Stimulated activated CD8-positive, alpha-beta memory T cell treated with anti-CD3 and anti-CD28 coated beads, Interleukin-7, amount 100 ng/mL, for 1 hour (primary cell): ENCODE measurements at regions not wholly inside any gene's neighbourhood (a gene's known extent, or its start where the extent isn't known, plus 50 kb on each side); places are given as distances from the start of the nearest gene placed in this dataset.

Source experiments
- DNase-seq, 2 donors: peaks; one replicate each; pipeline ENCODE4 v3.0.0-alpha.2; 2020; ENCODE audit warnings: low read depth in 2 of 2

GRCh38 chr15:94056314-94056713 is 175.0 kb upstream of the MCTP2 start:
- DNase-seq = no peak

DNA sequence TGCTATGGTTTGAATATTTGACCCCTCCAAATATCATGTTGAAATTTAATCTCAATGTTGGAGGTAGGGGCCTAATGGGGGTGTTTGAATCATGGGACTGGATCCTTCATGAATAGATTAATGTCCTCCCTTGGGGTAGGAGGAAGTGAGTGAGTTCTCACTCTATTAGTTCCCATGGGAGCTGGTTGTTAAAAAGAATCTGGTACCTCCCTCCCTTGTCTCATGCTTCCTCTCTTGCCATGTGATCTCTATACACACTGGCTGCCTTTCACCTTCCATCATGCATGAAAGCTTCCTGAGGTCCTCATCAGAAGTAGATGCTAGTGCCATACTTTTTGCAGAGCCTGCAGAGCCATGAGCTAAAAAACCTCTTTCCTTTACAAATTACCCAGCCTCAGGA is 177.7 kb upstream of the MCTP2 start:
- DNase-seq = no peak

GRCh38 chr15:94052711-94053110 is 178.7 kb upstream of the MCTP2 start:
- no peak for DNase-seq

DNA sequence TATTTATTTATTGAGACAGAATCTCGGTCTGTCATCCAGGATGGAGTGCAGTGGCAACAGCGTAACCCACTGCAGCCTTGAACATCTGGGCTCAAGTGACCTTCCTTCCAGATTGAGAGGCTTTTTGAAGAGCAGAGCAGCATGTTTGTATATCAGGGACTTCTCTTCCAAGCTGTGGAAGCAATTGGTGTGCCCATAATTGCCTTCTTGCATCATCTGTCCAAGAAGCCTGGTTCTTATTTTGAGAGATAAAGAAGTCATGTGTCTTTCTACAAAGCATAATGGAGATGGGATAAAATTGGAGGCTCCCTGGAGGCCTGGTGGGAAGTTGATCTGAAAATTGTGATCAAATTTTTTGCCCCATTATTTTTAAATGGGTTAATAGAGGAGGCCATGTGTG is 183.8 kb upstream of the MCTP2 start:
- no peak for DNase-seq

- DNase-seq = no peak
These were observed 189.0 kb upstream of the MCTP2 start for GRCh38 chr15:94042180-94042928.

DNA sequence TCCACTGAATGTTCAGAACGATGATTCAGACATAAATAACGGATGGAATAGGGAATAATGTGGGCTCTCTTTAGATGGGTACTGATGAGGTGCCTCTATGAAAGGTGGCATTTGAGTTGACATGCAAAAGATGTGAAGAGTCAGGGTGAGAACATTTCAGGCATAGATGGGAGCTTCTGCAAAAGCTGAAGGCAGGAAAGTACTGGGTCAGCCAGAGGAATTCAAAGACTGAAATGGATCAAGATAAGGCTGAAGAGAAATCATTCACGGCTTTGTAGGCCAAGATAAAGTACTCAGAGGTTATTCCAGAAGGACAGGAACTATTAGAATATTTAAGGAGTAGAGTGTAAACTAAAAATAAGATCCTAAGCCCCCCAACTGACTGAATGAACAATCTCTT is 189.6 kb upstream of the MCTP2 start:
- DNase-seq = no peak

DNA sequence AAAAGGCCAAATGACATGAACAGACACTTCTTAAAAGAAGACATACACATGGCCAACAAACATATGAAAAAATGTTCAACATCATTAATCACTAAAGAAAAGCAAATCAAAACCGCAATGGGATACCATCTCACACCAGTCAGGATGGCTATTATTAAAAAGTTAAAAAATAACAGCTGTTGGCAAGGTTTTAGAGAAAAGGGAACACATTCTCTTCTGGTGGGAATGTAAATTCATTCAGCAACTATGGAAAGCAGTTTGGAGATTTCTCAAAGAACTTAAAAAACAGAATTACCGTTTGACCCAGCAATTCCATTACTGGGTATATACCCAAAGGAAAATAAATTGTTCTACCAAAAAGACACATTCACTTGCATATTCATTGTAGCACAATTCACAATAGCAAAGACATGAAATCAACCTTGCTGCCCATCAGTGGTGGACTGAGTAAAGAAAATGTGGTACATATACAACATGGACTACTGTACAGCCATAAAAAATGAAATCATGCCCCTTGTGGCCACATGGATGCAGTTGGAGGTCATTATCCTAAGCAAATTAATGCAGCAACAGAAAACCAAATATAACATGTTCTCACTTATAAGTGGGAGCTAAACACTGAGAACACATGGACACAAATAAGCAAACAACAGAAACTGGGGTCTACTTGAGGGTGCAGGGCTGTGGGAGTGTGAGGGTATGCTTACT is 190.7 kb upstream of the MCTP2 start:
- DNase-seq = no peak

GRCh38 chr15:94036156-94036555 is 195.2 kb upstream of the MCTP2 start:
- DNase-seq = no peak

DNA sequence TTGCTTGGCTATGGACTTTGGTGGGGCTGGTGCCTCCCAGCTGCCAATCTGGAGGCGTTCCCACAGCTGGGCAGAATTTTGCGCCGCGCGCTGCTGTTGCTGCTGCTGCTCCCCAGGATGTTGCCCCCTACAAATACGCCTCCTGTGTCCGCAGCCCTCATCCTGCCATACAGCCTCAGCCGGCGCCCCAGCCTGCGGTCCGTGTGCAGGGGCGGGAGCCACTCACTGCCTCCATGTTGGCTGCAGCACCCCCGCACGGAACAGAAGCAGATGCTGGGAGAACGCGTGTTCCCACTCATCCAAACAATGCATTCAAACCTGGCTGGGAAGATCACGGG is 197.7 kb upstream of the MCTP2 start:
- no peak for DNase-seq

- DNase-seq = no peak
These were observed 198.2 kb upstream of the MCTP2 start for GRCh38 chr15:94033014-94033682.

DNA sequence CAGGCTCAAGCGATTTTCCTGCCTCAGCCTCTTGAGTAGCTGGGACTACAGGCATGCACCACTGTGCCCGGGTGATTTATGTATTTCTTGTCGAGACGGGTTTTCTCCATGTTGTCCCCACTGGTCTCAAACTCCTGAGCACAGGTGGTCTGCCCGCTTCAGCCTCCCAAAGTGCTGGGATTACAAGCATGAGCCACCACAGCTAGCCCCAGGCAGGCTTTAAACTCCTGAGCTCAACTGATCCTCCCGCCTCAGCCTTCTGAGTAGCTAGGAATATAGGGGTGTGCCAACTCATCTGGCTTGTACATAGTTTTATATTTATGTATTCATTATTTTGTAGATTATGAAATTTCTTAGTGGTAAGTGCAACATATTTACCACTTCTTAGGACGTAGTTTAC is 198.8 kb upstream of the MCTP2 start:
- DNase-seq = no peak

GRCh38 chr15:94031072-94031471 is 200.3 kb upstream of the MCTP2 start:
- no peak for DNase-seq

GRCh38 chr15:94029495-94029894 is 201.9 kb upstream of the MCTP2 start:
- DNase-seq = no peak

DNA sequence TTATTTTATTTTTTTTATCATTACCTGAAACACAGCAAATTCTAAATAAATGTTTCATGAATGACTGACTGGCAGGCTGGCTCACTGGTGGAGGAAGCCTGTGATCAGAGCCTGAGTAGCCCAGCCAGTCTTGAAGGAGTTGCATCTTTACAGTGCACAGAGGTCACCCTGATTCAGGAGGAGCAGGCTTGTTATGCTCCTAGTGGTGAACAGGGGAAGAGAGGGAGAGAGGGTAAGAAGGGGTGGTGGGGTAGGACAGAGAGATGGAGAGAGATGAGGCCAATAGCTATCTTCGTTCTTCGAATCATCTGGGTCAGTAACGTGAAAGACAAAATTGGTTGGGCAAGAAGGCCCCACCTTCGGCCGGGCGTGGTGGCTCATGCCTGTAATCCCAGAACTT is 202.6 kb upstream of the MCTP2 start:
- DNase-seq = no peak

- no peak for DNase-seq
These were observed 203.2 kb upstream of the MCTP2 start for GRCh38 chr15:94028121-94028520.

DNA sequence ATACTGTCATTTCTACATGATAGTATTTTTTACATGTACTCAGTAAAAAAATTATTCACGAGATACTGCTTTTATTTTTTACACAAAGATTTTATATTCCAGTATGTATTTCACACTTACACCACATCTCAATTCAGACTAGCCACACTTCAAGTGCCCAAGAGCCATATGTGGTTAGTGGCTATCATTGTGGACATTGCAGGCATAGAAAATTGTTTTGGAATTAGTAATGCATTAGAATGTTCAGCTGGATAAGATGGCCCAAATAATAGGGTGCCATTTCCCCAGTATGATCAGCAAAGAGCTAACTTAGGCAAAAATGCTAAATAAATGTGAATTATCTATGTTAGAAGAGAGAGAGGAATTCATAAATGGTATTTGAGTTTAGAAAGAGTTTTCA is 203.8 kb upstream of the MCTP2 start:
- no peak for DNase-seq

DNA sequence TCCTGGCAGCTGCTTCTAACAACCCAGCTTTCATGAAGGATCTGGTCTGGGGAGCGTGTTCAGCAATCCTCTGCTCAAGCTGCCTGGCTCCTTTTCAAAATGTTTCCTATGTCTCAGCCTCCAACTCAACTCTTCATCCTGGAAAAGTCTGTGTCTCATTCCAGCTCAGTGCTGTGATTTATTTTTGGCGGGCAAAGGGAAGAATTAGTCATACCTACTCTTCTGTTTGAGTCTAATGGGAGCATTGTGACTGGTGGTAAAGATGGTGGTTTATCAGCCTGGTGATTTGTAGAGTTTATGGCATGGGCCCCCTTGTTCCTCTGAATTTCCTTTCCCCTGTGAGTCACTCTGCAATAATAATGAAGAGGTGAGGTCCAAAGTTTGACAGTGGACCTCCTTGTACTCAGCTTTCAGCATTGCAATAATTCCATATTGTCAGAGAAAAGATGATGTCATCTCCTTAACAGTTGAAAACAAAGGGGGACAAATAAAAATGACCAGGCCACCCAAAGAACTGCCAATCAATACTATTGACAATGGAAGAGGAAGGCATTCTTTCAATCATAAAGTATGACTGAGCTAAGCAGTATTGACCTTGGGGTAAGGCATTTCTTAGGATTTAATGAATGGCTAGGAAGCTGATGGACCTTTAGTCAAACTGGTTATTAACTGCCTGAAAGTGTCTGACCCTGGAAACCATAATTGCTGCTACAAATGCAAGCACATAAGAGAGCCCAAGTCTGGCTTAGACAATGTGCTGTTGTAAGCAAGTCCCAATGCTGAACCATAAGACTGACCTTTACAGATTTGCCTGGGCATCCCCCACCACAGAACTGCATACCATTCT is 204.7 kb upstream of the MCTP2 start:
- no peak for DNase-seq

DNA sequence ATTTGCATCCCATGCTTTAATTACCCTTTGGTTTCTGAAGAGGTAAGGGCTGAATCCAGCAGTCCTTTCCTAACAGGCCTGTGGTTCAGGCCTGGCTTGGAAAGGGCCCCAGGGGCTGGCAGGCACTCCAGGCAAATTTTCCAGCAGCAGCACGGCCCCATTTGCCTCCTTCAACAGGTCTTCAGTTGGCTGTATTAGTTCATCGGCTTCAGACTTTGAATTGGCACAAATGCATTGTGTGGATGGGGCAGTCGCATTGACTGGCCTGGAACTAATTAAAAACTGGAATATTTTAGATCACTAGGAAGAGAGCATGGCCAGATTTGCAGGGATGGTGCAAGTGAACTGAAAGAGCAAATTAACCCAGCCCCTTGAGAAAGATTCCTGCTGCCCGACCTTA is 207.8 kb upstream of the MCTP2 start:
- DNase-seq = no peak

GRCh38 chr15:94021621-94022320 is 209.6 kb upstream of the MCTP2 start:
- DNase-seq = no peak

- no peak for DNase-seq
These were observed 212.3 kb upstream of the MCTP2 start for GRCh38 chr15:94019062-94019461.

DNA sequence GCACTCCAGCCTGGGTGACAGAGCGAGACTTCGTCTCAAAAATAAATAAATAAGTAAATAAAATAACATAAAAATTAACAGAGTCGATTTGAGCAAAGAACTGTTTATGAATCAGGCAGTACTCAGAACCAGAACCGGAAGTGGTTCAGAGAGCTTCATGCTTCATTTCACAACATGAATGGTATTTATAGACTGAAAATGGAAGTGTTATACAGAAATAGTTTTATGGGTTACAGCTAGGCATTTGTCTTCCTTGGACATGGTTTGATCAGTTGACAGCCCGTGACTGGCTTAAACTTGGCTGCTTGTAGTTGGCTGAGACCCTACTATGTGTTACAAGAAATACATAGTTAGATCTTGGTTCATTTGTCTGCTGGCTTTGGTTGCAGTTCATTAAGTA is 216.0 kb upstream of the MCTP2 start:
- DNase-seq = no peak
